Posterior vena cava (tissue), 2 donors: ENCODE measurements at regions not wholly inside any gene's neighbourhood (a gene's known extent, or its start where the extent isn't known, plus 50 kb on each side); places are given as distances from the start of the nearest gene placed in this dataset.

ENCODE experiments used
- DNase-seq: peaks from one replicate; pipeline ENCODE4 v3.0.0-alpha.2; 2020; ENCODE audit warnings: low spot score
- intact Hi-C, 2 donors: fragments of 100-400 bp; cut with DNase I; formaldehyde crosslinking; loops; one replicate each; pipeline versions ENCODE4 v1.14.1 to v1.14.2; 2022 to 2023
- donor health status: DM: yes; HTN: yes; CAD: no.
- donor health status: DM: yes; HTN: yes; CAD: no.

- intact Hi-C loops: no loop called here
- DNase-seq: no peak
These were observed 196.2 kb upstream of the ZNF536 start for GRCh38 chr19:30175987-30176386.

GRCh38 chr19:30178721-30179402 is 193.3 kb upstream of the ZNF536 start:
- intact Hi-C loops: no loop called here

GRCh38 chr19:30180691-30181090 is 191.5 kb upstream of the ZNF536 start:
- intact Hi-C loops: no loop called here
- DNase-seq: no peak

More at GRCh38 chr19:30178721-30179402, 193.3 kb upstream of the ZNF536 start:
- no peak for DNase-seq

GRCh38 chr19:30183807-30184490 is 188.2 kb upstream of the ZNF536 start:
- no peak for DNase-seq
- intact Hi-C loops: no loop called here

- intact Hi-C loops: no loop called here
- no peak for DNase-seq
These were observed 170.1 kb upstream of the ZNF536 start for GRCh38 chr19:30202060-30202600.

- intact Hi-C loops: no loop called here
These were observed 167.5 kb upstream of the ZNF536 start for GRCh38 chr19:30204721-30205120.

GRCh38 chr19:30206187-30206586 is 166.0 kb upstream of the ZNF536 start:
- no peak for DNase-seq
- intact Hi-C loops: no loop called here

More at GRCh38 chr19:30204721-30205120, 167.5 kb upstream of the ZNF536 start:
- DNase-seq: no peak

- intact Hi-C loops: no loop called here
- DNase-seq: no peak
These were observed 164.8 kb upstream of the ZNF536 start for GRCh38 chr19:30207357-30207756.

GRCh38 chr19:30208436-30209060 is 163.6 kb upstream of the ZNF536 start:
- intact Hi-C loops: no loop called here
- DNase-seq: no peak

- intact Hi-C loops: no loop called here
- DNase-seq: no peak
These were observed 162.3 kb upstream of the ZNF536 start for GRCh38 chr19:30209617-30210600.

- DNase-seq: no peak
- intact Hi-C loops: no loop called here
These were observed 159.6 kb upstream of the ZNF536 start for GRCh38 chr19:30212574-30212973.

- DNase-seq: no peak
- intact Hi-C loops: no loop called here
These were observed 157.5 kb upstream of the ZNF536 start for GRCh38 chr19:30214651-30215051.

- DNase-seq: no peak
- intact Hi-C loops: no loop called here
These were observed 156.9 kb upstream of the ZNF536 start for GRCh38 chr19:30215248-30215647.

- DNase-seq: no peak
- intact Hi-C loops: no loop called here
These were observed 155.7 kb upstream of the ZNF536 start for GRCh38 chr19:30216453-30216852.

GRCh38 chr19:30217461-30217860 is 154.7 kb upstream of the ZNF536 start:
- no peak for DNase-seq
- intact Hi-C loops: no loop called here

- intact Hi-C loops: loop anchor here in 1 of 2 donors (10.0 kb wide), 1 partner anchor 425 kb away; no protein-coding TSS in a partner anchor
These were observed 152.5 kb upstream of the ZNF536 start for GRCh38 chr19:30219702-30220101.

GRCh38 chr19:30221176-30221575 is 151.0 kb upstream of the ZNF536 start:
- no peak for DNase-seq
- intact Hi-C loops: loop anchor here in 1 of 2 donors (10.0 kb wide), 1 partner anchor 424 kb away; no protein-coding TSS in a partner anchor

More at GRCh38 chr19:30219702-30220101, 152.5 kb upstream of the ZNF536 start:
- DNase-seq: no peak

- DNase-seq: no peak
These were observed 149.7 kb upstream of the ZNF536 start for GRCh38 chr19:30222428-30222873.

More at GRCh38 chr19:30222428-30222873, 149.7 kb upstream of the ZNF536 start:
- intact Hi-C loops: loop anchor here in 1 of 2 donors (10.0 kb wide), 1 partner anchor 422 kb away; no protein-coding TSS in a partner anchor
